ENCODE measurements at regions not wholly inside any gene's neighbourhood (a gene's known extent, or its start where the extent isn't known, plus 50 kb on each side); places are given as distances from the start of the nearest gene placed in this dataset.
A peak's percentile ranks its signal among the peaks of the same experiment; 100 is the strongest.

- H3K27ac ChIP-seq: peak overlapping the region in 4 of 10 donors; percentile 10 to 52 (median 36)
Observed at GRCh38 chr10:78579995-78580394, 488.8 kb upstream of the ZMIZ1 start.

GRCh38 chr10:78581133-78581694 lies 487.6 kb upstream of the ZMIZ1 start:
- no peak for TF ChIP-seq CTCF (IDR thresholded peaks at IDR 0.05)
- Histone ChIP-seq H3K4me3 (no peak overlapping the region), H3K4me1 (peaks cover 0 to 39% (median 22%) of the 10 kb centered on the region in 9 donors), H3K27ac (no peak overlapping the region), H3K27me3 (no peaks in the 10 kb centered on the region), H3K36me3 (no peaks in the 10 kb centered on the region), H3K9me3 (no peaks in the 10 kb centered on the region)
- intact Hi-C loops (cut with DNase I): no loop called here
- ATAC-seq (no peak), DNase-seq (no peak)
- 91 to 95% methylated on average over 4 of the region's 4 CpGs for WGBS, 2 donors

More at GRCh38 chr10:78579995-78580394, 488.8 kb upstream of the ZMIZ1 start:
- H3K27me3 ChIP-seq: no peaks in the 10 kb centered on the region
- no peaks in the 10 kb centered on the region for H3K36me3 ChIP-seq
- intact Hi-C loops (cut with DNase I): loop anchor here in 1 of 10 donors (10.0 kb wide), 1 partner anchor 485 kb away; the partner anchor contains the start of gene ZMIZ1
- TF ChIP-seq CTCF (IDR thresholded peaks at IDR 0.05): no peak
- peaks cover 3 to 48% (median 29%) of the 10 kb centered on the region in 9 donors for H3K4me1 ChIP-seq
- H3K4me3 ChIP-seq: no peak overlapping the region
- H3K9me3 ChIP-seq: no peaks in the 10 kb centered on the region
- 18 to 24% methylated on average over 4 of the region's 4 CpGs for WGBS, 2 donors
- ATAC-seq (peak; percentile 71 to 86 (median 80)), DNase-seq (peak; percentile 69 to 78)

- ATAC-seq (no peak), DNase-seq (no peak)
- no peak for TF ChIP-seq CTCF (IDR thresholded peaks at IDR 0.05)
- H3K27me3 ChIP-seq: no peaks in the 10 kb centered on the region
- intact Hi-C loops (cut with DNase I): no loop called here
- no peak overlapping the region for H3K27ac ChIP-seq
- no peaks in the 10 kb centered on the region for H3K9me3 ChIP-seq
- H3K36me3 ChIP-seq: no peaks in the 10 kb centered on the region
- no peak overlapping the region for H3K4me3 ChIP-seq
- peaks cover 0 to 38% (median 23%) of the 10 kb centered on the region in 9 donors for H3K4me1 ChIP-seq
Observed at GRCh38 chr10:78582540-78582939, 486.2 kb upstream of the ZMIZ1 start.

- intact Hi-C loops (cut with DNase I): no loop called here
Observed at GRCh38 chr10:78584266-78584665, 484.5 kb upstream of the ZMIZ1 start.

More at GRCh38 chr10:78584266-78584665, 484.5 kb upstream of the ZMIZ1 start:
- peak in 1 of 8 donors; percentile 29 for ATAC-seq
- H3K27me3 ChIP-seq: no peaks in the 10 kb centered on the region
- WGBS, 2 donors: 59 to 60% methylated on average over 4 of the region's 4 CpGs
- no peak overlapping the region for H3K4me3 ChIP-seq
- H3K36me3 ChIP-seq: no peaks in the 10 kb centered on the region
- no peaks in the 10 kb centered on the region for H3K9me3 ChIP-seq
- H3K27ac ChIP-seq: peak overlapping the region in 3 of 10 donors; percentile 2 to 52 (median 35)
- no peak for TF ChIP-seq CTCF (IDR thresholded peaks at IDR 0.05)
- no peak for DNase-seq
- peaks cover 0 to 49% (median 30%) of the 10 kb centered on the region in 9 donors for H3K4me1 ChIP-seq
